GM19240 (cell line): ENCODE measurements at regions not wholly inside any gene's neighbourhood (a gene's known extent, or its start where the extent isn't known, plus 50 kb on each side); places are given as distances from the start of the nearest gene placed in this dataset.

Experiments used
- DNase-seq: peaks from one replicate; pipeline ENCODE4 v3.0.0; 2011; ENCODE audit warnings: low spot score; ENCODE audit not compliant: insufficient read length

DNA sequence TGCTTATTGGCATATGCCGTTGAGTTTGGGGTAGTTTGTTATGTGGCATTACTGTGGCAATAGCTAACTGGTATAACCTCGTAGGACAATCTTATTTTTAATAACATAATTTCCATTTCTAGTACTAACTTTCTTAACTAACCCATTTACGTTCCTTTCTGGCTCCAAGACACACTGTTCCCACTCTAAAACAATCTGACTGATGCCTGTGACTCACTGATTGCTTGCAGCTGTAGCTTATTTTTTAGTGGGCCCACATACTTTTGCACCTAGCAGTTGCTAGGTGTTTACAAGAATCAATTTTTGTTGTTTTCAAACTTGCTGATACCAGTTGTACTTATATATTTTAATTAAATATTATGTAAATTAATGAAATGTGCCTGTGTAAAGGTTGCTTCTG, 52.2 kb downstream of the FAT3 start:
- DNase-seq, result no peak

GRCh38 chr11:92277871-92278270, 53.3 kb downstream of the FAT3 start:
- DNase-seq, result no peak

GRCh38 chr11:92278791-92279433, 54.3 kb downstream of the FAT3 start:
- no peak for DNase-seq

- no peak for DNase-seq
Measured at GRCh38 chr11:92284107-92284506, 59.5 kb downstream of the FAT3 start.

DNA sequence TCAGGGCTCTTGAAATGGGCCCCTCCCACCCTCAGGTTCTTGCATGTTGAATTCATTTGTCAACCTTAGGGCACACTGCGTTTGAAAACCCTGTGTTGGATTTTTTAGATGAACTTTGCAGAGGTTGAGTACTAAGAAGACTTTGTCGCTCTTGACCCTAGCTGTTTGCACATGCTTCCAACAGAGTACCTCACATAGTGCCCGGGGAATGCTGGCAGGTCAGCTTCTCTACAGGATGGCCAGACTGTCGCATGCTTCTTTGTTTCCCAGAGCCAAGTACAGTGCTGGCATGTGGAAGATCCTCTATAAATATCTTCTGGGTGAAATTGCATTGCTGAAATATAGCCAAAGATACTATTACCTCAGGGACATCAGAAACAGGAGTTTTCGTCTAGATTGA, 59.9 kb downstream of the FAT3 start:
- DNase-seq, result no peak

GRCh38 chr11:92285776-92286175, 61.2 kb downstream of the FAT3 start:
- no peak for DNase-seq

- DNase-seq, result no peak
Measured at GRCh38 chr11:92286709-92287108, 62.1 kb downstream of the FAT3 start.

GRCh38 chr11:92295175-92296137, 70.8 kb downstream of the FAT3 start:
- DNase-seq, result no peak

DNA sequence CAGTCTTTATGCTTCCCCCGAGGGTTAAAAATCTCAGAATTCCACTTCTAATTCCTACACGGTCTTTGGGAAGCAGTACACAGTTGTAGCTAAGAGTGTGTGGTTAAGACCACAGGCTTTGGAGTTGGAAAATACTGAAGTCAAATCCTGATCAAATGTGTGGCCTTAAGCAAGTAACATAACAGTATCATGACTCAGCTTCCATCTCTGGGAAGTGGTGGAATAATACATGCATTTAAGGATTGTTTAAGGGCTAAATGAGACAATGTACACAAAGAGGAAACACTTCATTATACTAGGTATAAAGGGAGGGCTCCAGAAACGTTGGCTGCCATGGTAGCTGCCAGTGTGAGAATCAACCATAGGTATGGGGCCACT, 71.5 kb downstream of the FAT3 start:
- no peak for DNase-seq

DNA sequence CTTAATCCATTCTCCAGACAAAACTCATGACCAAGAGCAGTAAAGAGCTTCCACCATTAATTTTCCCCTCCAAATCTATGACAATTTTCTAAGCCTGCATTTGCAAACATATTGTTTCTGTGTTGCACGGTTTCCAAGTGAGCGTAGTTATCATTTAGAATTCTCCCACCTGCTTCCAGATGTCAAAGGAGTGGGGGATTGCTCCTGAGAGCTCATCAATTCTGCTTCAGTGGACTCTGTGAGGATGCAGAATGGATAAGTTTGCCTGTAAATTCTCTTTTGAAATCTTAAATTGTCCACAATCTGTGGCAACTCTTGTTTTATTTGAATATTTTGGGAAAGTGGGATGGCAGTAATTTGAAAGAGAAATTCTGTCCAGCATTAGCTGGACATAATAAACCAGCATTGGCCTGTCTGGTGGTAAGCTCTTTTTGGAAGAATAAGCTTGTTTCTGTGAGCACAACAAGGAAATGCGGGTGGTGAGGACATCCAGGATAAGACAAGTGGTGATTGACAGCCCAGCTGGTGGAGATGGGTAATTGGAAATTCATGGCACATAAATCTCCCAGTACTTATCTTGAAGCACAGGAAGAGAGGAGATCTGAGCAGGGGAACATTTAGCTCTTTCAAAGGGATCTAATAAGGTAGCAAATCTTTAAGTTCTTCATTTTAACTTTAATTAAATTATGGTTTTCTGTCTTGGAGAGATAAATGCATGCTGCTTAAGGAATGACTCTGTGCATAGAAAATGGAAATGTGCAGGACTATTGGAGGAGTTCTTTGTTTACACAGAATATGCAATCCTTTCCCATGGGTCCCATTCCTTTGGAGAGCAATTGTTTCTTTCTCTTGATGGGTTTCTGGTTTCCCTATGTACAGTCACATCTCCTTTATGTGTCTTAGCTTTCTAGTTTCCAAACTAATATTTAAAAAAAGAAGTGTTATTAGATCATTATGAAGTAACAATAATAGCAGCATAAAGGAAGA, 73.2 kb downstream of the FAT3 start:
- DNase-seq, result no peak

DNA sequence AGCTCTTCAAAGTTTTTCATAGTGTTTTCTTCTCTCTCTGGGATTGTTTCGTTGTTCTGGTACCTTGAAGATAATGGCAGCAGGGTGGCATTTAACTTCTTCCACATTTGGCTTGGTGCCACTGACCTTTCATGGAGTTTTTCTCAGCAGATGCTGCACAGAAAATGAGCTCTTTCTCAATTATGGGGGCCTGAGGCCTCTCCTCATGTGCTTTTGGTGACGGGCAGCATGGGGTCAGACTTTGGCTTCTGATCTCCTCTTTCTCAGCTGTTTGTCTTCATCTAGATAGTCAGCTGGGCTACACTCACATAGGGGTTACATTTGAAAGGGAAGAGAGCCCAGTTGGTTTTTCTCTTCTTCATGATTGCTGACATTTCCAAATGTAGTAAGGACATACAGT, 76.3 kb downstream of the FAT3 start:
- DNase-seq, result no peak

DNA sequence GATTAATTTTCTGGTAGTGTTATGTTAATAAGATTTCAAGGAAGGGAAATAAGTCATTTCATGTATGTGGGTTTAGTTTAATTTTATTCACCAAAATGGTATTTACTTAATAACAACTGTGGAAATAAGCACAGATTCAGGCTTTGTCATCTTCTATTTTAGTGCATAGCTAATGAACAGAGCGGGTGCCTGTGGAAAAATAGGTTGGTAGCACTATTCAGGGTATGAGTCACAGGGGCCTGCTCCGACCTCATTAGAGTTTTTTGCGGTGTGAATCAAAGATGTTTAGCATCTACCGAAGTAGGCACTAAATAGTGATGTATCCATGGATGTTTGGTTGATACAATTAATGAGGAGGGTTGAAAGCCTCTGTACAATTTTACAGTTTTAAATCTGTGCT, 78.2 kb downstream of the FAT3 start:
- no peak for DNase-seq

- no peak for DNase-seq
Measured at GRCh38 chr11:92304271-92304670, 79.7 kb downstream of the FAT3 start.

DNA sequence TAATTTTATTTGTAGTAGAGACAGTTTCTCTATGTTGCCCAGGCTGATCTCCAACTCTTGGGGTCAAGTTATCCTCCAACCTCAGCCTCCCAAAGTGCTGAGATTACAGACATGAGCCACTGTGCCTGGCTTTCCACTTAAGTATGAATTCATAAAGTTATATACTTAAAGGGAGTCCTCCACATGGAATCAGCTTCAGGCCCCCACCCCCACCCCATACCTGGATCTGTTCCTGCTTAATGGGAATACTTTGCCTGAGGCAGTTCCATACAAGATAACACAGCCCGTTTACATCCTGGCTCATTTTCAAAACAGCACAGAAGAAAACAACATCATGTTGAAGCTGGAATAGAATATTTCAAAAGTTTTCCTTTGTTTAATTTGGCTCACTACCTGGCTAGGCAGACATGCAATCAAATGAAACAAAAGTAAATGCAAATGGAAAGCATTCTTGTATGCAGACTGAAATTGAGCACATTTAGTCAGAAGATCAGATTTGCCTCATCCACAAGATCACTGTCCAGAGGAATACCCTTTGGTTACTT, 82.4 kb downstream of the FAT3 start:
- DNase-seq, result no peak

- DNase-seq, result no peak
Measured at GRCh38 chr11:92308366-92308765, 83.7 kb downstream of the FAT3 start.

GRCh38 chr11:92311616-92312449, 87.2 kb downstream of the FAT3 start:
- no peak for DNase-seq

DNA sequence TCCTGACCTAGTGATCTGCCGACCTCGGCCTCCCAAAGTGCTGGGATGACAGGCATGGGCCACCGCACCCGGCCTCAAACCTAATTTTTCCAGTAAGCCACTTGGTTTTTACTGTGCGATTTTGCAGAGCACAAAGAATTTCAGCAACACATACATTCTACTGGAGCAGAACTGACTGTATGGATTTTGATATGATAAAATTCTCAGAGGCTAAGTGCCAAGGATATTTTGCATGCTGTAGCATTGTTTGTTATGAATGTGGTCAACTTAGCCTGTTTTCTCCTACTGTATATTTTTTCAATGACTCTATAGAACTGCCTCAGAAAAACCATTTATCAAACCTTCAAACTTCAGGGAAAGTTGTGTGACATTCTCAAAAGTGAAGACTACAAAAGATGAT, 89.2 kb downstream of the FAT3 start:
- DNase-seq, result no peak

DNA sequence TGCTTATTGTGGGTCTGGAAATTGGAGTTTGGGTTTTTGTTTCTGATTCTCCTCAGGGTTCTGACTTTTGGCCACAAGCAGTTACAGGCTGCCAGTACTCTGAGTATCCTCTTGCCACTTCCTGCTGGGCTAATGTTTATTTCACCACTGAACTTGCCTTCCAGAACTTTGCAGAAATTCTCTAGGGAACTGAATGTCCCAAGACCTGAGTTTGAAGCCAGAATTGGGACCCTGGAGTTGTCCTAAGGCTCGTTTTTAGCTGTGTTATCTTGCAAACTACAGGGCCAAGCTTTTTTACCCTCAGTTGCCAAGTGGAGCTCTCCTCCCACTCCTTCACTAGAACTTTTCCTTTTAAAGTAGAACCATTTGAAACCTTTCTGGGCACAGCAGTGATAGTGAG, 89.9 kb downstream of the FAT3 start:
- DNase-seq, result no peak

DNA sequence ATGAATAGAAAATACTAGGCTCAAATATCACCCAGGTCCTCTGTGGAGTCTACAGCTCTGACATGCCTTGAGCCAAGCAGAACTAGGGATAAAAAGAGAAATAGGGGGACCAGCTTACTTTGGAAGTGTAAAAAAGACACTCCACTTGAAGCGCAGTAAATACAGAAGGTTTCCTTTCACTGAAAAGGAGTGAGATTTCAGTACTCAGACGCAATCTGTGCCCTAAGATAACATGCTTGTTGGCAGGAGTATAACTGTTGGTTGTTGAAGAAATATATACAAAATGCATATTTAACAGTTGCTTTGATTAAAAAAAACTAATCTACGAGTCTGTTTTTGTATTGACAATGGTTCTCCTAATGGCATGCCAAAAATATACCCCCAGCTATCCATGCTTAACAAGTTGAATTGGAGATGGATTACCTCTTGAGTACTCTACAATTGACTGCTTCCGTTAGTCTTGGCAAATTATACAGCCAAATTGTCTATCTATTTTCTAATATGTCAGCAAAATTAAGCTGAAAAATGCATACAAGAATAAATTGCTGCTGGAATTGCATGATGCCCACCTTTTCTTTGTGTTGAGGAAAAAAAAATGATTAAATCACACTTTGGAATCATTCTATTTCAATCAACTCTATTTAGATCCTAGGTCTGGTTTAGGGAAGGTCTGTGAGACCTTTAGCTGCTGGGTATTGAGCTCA, 91.6 kb downstream of the FAT3 start:
- no peak for DNase-seq

DNA sequence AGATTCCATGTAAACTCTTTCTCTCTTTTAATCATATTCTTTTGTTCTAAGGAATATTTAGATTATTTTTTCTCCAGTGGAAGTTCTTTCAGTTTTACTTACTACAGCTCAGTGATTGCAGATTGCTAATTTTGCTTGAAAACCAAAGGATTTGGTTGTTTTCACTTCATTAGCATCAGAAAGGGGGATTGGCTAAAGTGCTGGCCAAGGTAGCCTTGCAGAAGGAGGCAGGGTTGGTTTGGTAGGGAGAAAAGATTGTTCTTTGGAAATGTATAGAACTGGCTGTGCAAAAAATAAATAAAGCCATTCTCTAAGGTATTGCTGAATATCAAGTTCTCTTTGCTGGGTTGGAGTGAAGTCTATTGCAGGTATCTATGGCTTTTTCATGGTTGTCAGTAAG, 92.6 kb downstream of the FAT3 start:
- DNase-seq, result no peak
